ENCODE measurements at regions not wholly inside any gene's neighbourhood (a gene's known extent, or its start where the extent isn't known, plus 50 kb on each side); places are given as distances from the start of the nearest gene placed in this dataset.

DNA sequence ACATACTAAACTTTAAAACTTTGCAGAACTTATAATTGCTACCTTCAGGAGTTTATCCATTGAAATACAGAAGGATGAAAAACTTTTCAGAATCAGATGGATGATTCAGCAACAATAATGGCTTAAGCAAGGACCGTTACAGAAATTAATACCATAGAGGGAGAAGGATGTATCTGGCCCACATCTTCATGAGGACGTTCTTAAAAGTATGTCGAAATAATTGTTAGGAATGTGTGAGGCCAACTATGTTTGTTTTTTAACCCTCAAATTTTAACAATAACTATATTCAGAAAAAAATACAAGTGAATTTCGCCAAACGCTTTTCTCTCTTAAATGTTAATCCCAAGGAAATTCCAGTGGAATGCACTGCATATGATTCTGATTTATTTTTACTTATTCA, 105.2 kb upstream of the EPHA3 start:
- TF ChIP-seq, protein P1, sequence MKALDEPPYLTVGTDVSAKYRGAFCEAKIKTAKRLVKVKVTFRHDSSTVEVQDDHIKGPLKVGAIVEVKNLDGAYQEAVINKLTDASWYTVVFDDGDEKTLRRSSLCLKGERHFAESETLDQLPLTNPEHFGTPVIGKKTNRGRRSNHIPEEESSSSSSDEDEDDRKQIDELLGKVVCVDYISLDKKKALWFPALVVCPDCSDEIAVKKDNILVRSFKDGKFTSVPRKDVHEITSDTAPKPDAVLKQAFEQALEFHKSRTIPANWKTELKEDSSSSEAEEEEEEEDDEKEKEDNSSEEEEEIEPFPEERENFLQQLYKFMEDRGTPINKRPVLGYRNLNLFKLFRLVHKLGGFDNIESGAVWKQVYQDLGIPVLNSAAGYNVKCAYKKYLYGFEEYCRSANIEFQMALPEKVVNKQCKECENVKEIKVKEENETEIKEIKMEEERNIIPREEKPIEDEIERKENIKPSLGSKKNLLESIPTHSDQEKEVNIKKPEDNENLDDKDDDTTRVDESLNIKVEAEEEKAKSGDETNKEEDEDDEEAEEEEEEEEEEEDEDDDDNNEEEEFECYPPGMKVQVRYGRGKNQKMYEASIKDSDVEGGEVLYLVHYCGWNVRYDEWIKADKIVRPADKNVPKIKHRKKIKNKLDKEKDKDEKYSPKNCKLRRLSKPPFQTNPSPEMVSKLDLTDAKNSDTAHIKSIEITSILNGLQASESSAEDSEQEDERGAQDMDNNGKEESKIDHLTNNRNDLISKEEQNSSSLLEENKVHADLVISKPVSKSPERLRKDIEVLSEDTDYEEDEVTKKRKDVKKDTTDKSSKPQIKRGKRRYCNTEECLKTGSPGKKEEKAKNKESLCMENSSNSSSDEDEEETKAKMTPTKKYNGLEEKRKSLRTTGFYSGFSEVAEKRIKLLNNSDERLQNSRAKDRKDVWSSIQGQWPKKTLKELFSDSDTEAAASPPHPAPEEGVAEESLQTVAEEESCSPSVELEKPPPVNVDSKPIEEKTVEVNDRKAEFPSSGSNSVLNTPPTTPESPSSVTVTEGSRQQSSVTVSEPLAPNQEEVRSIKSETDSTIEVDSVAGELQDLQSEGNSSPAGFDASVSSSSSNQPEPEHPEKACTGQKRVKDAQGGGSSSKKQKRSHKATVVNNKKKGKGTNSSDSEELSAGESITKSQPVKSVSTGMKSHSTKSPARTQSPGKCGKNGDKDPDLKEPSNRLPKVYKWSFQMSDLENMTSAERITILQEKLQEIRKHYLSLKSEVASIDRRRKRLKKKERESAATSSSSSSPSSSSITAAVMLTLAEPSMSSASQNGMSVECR (CRISPR knock-in tag; IDR thresholded peaks at IDR 0.05; ENCODE audit: borderline replicate concordance): no peak
- TF ChIP-seq, protein P2, sequence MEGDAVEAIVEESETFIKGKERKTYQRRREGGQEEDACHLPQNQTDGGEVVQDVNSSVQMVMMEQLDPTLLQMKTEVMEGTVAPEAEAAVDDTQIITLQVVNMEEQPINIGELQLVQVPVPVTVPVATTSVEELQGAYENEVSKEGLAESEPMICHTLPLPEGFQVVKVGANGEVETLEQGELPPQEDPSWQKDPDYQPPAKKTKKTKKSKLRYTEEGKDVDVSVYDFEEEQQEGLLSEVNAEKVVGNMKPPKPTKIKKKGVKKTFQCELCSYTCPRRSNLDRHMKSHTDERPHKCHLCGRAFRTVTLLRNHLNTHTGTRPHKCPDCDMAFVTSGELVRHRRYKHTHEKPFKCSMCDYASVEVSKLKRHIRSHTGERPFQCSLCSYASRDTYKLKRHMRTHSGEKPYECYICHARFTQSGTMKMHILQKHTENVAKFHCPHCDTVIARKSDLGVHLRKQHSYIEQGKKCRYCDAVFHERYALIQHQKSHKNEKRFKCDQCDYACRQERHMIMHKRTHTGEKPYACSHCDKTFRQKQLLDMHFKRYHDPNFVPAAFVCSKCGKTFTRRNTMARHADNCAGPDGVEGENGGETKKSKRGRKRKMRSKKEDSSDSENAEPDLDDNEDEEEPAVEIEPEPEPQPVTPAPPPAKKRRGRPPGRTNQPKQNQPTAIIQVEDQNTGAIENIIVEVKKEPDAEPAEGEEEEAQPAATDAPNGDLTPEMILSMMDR (IDR thresholded peaks at IDR 0.05): no peak
- TF ChIP-seq PRDM15 (CRISPR knock-in tag; IDR thresholded peaks at IDR 0.05) (no peak), E2F5 (CRISPR knock-in tag; IDR thresholded peaks at IDR 0.05) (no peak), E2F1 (CRISPR knock-in tag; IDR thresholded peaks at IDR 0.05) (no peak), NR1H2 (CRISPR knock-in tag; IDR thresholded peaks at IDR 0.05) (no peak), ELF4 (CRISPR knock-in tag; IDR thresholded peaks at IDR 0.05; ENCODE audit: low read depth) (no peak), ZNF317 (CRISPR knock-in tag; IDR thresholded peaks at IDR 0.05; ENCODE audit: borderline replicate concordance, low read depth) (no peak)
- TF ChIP-seq, protein P3, sequence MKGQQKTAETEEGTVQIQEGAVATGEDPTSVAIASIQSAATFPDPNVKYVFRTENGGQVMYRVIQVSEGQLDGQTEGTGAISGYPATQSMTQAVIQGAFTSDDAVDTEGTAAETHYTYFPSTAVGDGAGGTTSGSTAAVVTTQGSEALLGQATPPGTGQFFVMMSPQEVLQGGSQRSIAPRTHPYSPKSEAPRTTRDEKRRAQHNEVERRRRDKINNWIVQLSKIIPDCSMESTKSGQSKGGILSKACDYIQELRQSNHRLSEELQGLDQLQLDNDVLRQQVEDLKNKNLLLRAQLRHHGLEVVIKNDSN (CRISPR knock-in tag; IDR thresholded peaks at IDR 0.05): no peak

All from WTC11 (cell line).